ENCODE measurements at regions not wholly inside any gene's neighbourhood (a gene's known extent, or its start where the extent isn't known, plus 50 kb on each side); places are given as distances from the start of the nearest gene placed in this dataset.

DNA sequence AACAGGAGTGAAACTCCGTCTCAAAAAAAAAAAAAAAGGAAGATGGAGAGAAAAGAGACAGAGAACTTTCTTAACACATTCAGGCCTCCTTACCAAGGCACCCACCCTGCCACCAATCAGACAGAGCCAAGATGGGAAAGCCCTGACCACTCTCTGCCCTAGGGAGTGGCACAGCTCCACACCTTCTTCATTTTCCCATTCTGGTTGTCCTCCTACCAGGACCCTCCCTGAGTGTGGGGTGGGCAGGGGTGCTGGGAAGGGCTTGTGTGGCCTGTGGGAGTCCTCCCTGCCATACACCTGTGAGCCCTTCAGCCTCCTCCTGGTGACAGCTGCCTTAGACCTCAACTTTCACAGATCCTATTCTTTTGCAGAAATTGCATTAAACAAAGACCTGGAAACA is 513.6 kb downstream of the BCL11B start:
- DNase-seq = no peak

DNA sequence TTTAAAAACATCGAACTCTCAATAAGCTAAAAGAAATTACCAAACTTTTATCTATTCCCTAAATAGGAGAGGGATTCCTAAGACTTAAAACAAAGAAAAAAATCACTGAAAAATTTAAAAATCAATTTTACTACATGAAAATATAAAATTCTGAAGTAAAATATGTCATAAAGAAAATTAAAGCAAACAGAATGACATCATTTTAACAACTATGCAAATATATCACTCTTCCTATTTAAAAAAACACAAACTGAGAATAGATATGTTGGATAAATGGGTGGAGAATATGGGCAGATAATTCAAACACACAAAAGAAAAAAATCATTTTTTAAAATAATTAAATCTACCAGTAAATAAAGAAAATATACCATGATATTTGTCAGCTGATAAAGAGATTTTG is 510.0 kb downstream of the BCL11B start:
- no peak for DNase-seq

DNA sequence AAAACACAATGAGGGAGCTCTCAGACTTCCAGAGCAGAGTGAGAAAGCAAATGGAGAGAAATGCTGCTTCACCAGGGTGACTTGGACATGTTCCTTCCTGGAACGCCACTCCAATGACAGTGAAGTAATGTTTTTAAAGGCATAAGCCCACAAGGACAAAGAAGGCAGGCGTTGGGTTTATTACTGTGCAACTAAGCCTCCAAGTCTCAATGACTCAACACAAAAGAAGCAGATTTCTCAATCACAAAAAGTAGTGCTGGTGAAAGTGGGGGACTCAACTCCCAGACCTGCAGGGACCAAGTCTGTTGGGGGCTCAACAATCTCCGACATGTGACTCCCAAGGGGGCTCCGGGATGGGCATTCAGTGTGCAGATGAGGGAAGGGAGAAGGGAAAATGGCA is 505.2 kb downstream of the BCL11B start:
- no peak for DNase-seq

DNA sequence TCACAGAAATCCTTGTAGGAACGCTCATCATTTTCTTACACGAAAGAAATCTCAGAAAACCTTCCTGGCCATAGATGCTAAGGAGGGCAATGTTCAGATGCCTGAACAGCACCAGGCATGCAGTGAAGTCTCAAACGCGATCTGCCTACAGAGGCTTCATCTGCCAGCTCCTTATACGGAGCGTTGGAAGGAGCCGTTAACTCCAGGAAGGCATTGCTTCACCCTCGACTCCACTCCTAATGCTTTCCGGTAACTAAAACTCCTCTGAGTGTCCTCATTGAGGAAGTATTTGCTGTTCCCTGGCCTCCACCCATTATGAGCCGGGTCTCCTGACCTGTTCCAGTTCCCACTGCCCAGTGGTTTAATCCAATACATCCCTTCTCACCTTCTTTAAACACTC is 502.7 kb downstream of the BCL11B start:
- no peak for DNase-seq

DNA sequence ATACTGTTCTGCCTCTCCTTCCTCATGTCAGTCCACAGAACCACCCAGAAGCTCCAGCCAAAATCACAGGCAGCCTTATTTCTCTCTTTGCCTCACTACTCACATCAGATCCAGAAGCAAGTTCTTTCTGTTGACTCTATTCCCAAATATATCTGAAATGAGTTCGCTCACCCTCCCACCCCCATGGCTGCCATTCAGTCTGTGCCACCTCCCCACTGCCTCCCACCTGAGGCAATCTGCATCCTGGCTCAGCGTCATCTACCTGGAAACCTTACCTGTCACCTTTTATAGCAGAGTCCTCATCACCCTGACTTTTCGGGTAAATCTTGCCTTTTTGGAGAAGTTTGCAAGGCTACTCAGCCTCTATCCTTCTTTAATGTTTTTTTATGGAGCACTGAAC is 501.8 kb downstream of the BCL11B start:
- DNase-seq = no peak

DNA sequence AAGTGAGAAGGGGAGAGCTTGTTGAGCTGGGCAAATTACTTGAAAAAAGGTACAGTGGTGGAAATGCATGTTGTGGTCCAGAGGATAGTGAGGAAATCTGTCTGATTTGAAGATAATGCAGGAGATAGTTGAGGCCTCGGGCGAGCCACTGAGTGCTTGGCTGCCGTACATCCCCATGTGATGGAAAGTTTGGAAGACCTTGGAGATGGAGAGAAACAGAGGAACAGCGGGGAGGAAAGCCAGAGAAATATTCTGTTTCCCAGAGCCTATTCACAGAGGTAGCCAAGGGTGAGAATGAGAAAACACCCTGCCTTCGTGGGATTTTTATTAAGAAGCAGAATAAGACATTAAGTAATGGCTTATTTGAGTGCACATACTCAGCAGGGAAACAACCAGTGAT is 498.2 kb downstream of the BCL11B start:
- no peak for DNase-seq

DNA sequence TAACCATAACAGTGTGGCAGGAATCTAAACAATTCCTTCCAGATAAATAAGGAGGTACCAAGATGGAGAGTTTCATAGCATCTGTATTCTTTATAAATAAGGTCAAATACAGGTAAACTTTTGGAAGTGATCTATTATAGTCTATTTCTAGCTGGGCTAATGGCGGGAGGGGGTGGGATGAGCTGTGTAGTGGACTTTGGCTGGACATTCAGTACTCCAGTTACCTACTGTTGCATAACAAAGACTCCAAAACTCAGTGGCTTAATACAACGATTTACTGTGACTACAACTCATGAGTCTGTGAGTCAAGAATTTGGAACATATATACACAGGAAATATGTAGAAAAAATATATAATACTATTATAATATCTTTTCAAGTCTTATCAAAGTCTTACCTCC is 496.1 kb downstream of the BCL11B start:
- DNase-seq = no peak

DNA sequence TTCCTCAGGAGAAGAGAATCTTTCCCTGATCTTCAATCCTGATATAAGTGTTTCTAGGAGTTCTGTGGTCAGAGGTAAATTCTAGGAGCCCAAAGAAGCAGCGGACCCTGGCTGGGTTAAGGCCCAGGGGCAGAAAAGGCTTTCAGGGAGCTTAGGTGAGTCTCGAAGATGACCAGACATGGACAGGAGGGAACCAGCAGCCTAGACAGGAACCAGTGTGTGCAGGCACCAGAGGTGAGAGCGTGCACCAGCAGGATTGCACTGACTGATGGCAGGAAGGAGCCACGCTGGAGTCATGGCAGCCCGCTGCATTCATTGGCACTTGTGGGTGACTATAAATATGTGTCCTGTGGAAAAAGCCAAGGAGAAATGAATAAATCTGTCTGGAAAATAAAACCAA is 489.9 kb downstream of the BCL11B start:
- DNase-seq = no peak

DNA sequence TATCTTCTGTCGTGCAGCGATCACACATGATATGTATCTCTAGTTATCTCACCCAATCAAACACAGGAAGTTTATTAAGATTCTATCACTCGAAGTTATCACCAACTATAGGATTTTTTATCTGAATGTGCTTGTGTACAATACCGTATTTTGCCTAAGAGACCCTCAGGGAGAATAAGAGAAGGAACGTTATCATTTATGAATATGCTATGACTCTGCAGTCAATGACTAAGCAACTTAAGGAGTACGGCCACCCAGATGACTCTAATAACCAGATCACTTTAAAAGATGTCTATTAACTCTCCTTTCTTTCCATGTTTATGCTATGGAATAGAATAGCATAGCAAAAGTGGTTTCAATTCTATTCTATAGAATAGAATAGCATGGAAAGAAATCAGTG is 486.4 kb downstream of the BCL11B start:
- DNase-seq = no peak

DNA sequence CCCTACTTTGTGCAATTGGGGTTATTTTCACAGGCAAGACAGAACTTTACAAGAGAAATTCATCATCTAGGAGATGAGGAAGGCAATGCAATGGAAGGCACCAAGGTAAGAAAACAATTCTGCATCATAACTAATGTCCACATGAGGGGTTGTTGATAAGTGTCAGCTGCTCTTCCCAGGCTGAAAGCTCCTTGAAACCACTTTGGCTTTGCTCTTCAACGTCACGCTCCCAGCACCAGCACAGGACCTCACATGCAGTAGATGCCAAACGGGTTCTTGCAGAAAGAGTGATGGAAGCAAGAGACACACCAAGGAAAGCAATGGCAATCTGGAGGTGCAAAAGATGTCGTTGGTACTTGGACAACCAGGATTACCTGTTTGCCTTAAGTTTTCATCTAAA is 485.5 kb downstream of the BCL11B start:
- no peak for DNase-seq

DNA sequence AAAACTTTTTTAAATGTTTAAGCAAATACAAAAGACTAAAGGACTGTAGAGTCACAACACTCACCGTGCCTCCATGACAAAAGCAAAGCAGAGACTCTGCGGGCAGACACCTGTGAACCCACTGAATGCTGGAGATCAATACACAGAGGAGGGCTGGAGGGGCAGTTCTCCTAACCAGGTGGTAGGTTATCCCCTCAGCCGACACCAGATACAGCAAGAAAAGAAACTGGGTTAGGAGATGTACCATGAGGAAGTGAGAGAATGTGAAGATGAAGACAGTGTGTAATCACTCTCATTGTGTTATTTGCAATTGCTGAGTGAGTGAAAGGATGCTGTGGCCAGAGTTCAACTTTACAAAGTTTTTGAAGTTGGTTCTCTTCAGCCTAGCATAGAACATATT is 480.3 kb downstream of the BCL11B start:
- DNase-seq = no peak

DNA sequence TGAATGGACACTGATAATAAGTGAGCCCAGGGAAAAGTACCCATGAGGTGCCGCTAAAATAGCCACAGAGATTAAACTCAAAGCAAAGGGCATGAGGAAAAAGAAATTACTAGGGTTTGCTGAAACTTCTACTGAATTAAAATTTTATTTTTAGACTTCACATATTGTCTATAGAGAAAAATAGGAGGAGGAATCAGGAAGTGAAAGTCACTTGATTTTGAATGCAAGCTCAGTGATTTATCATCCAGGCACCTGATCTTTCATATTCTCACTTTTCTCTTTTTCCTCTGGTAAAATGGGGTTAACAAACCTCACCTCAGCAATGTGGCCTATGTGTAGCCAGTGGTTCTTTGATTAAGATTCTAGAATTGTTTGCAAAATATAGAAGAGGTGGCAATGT is 479.8 kb downstream of the BCL11B start:
- DNase-seq = no peak

DNA sequence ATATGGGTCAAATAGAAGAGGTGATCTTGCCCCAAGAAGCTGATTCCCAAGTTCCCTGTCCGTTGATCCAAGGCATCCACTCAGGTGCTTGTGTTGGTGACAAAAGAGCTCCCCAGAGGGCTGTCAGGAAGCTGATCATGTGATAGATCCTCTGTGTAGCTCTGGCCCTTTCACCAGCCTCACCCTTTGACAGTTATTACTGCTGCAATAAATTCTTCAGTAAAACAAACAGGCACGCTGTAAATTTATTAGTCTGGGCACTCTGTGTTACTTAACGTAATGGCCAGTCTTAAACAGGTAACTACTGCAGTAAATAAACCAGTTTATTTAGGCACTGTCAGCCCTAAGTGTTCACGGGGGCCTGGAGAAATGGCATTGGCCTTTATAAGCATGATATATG is 473.9 kb downstream of the BCL11B start:
- DNase-seq = no peak

DNA sequence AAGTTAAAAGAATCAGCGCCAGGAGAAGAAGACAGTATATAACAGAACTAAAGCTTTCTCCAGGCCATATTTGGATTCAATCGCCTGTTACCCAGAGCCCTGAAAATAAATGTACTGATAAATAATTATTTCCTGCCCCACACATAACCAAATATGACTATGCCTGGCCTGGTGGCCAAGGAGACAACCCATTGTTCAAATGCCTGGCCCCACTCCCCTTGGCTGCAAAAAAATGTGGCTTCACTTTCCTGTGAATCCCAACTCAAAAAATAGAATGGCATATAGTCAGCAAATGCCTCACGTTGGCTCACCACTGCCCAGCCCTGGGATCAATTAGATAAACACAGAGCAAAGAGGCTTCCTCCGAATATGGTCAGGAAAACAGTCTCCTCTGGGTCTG is 472.1 kb downstream of the BCL11B start:
- no peak for DNase-seq

DNA sequence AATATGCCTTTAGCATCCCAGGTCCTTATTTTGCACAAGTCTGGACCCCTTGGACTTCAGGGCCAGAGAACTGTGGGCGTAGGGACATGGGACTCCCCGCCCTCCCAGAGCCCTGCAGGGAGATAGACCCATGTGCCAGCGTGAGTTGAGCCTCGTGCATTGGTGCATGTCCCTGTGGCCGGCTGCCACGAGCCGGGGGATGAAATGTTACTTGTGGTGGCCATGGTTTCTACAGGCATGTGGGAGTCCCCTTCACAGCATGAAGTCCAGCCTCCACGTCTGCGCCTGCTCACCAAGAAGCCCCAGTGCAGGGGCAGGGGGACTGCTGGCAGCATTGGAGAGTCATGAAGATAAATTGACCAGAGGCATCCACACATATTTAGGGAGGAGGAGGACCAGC is 470.0 kb downstream of the BCL11B start:
- no peak for DNase-seq

DNA sequence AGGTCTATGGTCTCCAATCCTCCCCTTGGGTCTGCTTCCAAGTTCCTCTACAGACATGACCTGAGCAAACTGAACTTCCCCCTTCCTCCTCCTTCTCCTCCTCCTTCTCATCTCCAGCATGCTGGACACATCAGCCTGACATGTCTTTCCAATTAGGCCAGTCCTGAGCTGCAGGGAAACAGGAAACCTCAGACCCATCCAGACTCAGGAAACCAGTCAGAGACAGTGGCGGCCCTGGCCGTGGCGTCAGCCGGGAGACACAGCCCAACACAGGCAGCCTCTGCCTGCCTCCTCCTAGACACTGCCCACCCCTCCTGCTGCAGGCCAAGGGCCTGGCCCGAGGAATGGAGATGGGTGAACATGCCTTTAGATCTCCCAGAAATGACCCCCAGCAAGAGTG is 468.8 kb downstream of the BCL11B start:
- no peak for DNase-seq

DNA sequence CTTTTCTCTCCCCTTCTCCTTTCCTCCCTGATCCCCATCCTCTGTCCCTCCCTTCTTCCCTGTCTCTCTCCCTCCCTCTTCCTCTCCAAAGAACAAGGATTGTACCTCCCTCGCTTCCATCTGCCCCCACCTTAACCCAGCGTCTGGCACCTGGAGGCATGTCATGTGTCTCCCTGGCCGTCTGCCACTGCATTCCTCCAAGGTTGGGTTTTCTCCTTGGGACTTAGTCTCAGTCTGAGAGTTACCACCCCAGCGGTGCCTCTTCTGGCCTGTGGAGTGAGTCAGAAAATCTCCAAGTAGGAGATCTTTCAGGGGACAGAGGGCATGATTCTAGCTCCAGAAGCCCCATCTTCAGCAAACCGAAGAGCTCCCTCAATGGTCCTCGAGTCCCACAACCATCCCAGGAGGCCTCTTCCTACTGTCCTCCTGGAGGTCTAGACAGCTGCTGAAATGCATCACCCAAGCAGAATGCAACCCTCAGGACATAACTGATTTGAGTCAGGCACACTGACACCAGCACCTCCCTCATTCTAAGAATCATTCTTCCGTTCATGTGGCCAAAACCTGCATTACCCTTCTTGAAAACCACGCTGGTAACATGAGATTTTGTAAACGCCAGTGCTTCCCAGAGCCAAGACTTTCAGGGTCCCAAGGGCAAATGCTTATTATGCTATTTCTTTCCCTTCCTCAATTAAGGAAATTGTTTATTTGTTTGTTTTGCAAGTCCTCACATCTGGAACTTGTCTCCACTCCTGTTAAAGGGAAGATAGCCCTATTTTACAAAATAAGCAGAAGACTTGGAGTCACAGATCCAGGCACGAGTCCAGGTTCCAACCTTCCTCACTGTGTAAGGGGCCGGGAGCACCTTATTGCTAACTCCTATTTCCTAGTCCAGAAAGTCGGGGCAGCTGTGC is 463.2 kb downstream of the BCL11B start:
- no peak for DNase-seq

DNA sequence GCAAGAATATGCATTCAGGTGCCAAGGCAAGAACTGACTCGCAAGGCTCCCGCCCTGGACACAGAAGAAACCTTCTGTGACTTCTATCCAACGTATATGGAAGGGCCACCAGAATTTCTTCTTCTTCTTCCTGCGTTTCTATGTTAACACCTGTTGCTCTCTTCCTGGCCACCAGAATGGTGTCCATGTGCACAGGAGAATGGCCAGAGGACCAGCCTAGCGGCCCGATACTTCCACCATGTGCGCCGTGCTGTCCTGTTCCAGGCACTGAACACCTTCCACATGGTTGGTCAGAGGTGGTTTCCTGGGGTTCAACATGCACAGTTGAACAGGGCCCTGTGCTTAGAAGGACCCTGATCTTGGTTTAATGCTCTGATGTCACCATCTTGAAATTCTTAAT is 455.8 kb downstream of the BCL11B start:
- no peak for DNase-seq

DNA sequence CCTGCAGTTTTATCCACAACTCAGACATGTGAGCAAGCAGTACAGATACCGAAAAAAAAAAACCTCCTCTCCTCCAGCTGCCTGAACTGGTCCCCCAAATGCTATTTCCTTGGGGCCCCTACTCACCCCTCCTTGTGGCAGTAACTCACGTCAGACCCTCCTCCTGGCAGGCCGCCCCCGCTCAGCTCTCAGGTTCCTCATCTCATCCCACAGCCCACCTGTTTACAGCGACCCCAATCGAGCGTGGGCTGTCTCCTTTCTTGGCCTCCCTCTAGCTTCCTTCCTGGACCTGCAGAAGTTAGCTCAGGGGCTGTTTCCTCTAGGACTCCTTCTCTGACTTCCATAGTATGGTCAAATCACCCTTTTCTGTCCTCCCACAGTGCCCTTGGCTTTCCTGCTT is 455.3 kb downstream of the BCL11B start:
- no peak for DNase-seq

DNA sequence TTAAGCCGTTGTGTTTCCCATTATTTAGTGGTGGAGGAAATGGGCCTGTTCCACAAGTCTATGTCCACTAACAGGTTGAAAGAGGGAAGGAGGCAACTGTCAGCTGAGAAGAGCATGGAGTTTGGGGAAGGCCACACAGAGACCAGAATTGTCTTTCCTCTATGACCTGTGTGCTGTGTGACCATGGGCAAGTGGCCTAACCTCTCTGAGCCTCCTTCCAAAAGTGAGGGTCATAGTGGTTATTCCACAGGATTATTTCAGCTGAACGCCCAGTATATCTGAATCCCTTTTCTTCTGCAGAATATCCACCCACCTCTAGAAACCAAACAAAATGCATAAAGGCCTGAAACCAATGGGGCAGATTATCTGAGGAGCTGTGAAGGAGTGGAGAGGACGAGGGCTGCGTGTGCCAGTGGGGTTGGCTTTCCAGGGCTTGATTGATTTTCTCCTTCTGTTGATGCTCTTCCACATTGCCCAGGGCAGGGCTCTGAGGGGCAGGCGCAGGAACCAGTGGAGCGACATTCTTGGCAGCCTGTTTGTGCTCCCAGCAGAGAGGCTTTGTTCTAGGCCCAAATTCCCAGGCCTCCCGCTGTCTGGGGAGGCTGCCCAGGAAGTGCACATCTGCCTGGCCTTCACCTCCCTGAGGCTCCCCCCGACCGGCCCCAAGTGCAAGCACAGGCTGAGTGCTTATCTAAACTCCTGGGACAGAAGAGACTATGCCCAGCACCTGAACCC is 452.7 kb downstream of the BCL11B start:
- no peak for DNase-seq

DNA sequence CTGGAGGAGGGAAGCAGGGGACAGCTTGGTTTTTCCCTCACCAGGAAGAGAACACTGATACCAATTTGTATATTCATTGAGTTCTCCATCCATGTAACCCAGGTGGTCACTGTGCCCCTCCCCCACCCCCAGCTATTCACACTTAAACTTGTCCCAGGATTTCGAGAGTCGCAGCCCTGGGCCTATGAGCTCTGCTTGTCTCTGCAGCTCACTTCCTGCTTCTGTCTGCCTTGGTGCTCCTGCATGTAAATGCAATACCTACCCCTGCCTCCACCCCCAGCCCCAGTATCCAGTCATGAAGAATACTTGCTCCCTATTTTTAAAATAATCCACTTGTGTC is 452.2 kb downstream of the BCL11B start:
- no peak for DNase-seq

DNA sequence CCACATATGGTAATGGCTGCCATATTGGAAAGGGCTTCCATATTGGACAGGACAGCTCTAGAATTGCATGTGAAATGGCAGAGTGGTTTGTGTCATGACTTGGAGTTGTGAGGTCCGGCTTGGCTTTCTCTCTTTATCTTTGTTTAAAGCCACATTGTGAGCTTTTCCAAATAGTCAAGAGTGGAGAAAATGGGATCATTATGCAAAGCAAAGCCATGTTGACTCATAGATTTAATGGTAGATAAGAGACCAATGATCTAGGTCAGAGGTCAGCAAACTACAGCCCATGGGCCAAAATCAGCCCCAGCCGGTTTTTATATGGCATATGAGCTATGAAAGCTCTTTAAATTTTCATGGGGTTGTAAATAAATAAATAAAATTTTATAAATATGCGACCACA is 449.1 kb downstream of the BCL11B start:
- DNase-seq = no peak

DNA sequence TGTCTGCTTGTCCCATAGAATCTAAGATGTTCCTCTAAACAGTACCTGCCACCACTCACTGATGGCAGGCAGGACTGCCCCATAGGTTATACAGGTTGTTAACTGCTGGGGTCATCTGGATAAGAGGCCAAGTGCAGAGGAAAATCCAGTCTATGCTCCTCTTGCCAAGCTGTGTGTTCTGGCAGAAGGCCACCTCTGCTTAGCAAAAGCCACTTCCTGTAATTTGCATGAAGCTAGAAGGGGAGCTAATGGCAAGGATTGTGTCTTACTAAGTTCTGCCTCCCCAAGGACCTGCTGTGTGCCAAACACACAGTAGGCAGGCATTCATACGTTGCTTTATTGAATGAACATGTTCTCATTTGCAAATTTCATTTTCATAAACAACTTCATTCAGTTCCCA is 445.4 kb downstream of the BCL11B start:
- DNase-seq = no peak

DNA sequence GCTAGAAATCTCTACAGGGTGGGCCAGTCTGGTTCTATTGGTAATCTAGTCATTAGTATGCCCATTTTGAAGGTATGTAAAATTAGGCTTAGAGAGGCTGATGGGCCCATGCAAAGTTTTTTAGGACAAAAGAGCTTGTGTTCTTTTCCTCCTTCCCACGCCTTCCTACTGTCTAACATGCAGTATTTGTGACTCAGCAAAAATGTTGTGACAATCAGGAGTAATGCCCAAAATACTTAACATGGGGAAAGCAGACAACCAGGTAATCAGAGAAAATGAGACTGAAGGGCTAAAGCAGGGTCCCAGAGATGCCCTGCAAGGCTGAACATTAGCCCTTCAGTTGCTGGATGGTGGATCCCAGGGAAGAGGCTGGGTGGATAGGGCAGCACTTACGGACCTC is 437.9 kb downstream of the BCL11B start:
- no peak for DNase-seq
